ENCODE measurements at regions not wholly inside any gene's neighbourhood (a gene's known extent, or its start where the extent isn't known, plus 50 kb on each side); places are given as distances from the start of the nearest gene placed in this dataset.

DNA sequence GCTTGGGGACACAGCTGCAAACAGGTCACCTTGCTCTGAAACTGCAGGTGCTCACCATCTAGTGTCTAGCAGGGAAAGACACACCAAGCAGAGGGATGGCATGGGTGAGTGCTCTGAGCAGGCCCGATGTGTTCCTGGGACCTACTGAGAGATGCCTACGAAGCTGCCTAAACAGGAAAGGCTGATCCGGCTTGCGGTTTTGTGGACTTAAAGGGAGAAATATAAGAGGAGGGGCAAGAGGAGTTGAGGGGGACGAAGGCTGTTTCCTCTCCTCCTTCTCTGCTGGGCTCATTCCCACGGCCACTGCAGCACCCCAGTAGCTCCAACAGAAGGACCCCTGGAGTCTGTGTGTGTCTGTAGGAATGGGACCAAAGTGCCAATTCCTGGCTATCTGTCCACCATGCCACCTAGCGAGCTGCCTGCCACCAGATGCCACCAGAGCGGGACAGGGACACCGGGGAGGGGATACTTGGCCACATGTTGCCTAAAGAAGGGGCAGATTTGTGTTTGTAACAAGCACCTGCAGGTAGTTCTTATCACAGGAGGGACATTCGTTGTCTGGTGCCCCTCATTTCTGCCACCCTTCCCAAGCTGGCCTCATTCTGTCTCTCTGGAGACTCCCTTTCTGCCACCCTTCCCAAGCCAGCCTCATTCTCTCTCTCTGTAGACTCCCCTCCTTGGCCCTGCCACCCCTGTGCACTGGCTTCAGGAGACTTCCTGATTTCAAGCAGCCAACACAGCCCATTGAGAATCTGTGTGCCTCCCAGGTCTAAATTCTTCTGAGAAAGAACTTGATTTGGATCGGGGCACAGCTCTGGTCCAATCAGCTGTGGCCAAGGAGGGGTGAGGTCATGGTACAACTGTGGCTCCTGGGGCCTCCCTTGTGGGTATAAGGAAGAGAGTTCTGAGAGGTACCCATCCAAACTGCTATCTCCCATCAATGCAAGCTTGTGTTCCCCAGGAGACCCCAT is 221.8 kb downstream of the ANKRD60 start:
- H3K36me3 ChIP-seq (ENCODE audit: insufficient read depth in 1 of 2, low read depth in 1 of 2): no peaks in the 10 kb centered on the region
- DNase-seq (no peak), ATAC-seq (no peak)
- TF ChIP-seq, protein P1, sequence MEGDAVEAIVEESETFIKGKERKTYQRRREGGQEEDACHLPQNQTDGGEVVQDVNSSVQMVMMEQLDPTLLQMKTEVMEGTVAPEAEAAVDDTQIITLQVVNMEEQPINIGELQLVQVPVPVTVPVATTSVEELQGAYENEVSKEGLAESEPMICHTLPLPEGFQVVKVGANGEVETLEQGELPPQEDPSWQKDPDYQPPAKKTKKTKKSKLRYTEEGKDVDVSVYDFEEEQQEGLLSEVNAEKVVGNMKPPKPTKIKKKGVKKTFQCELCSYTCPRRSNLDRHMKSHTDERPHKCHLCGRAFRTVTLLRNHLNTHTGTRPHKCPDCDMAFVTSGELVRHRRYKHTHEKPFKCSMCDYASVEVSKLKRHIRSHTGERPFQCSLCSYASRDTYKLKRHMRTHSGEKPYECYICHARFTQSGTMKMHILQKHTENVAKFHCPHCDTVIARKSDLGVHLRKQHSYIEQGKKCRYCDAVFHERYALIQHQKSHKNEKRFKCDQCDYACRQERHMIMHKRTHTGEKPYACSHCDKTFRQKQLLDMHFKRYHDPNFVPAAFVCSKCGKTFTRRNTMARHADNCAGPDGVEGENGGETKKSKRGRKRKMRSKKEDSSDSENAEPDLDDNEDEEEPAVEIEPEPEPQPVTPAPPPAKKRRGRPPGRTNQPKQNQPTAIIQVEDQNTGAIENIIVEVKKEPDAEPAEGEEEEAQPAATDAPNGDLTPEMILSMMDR (IDR thresholded peaks at IDR 0.05): no peak
- no peaks in the 10 kb centered on the region for H3K9me3 ChIP-seq
- intact Hi-C loops (cut with DNase I): no loop called here
- no peak overlapping the region for H3K4me3 ChIP-seq
- H3K4me1 ChIP-seq: peaks cover 2% of the 10 kb centered on the region
- no peaks in the 10 kb centered on the region for H3K27me3 ChIP-seq (ENCODE audit: insufficient read depth in 3 of 3, low read length in 2 of 3)
- no peak overlapping the region for H3K27ac ChIP-seq
- 92 to 95% (median 93%) methylated on average over 11 of the region's 11 CpGs for WGBS, 3 donors

DNA sequence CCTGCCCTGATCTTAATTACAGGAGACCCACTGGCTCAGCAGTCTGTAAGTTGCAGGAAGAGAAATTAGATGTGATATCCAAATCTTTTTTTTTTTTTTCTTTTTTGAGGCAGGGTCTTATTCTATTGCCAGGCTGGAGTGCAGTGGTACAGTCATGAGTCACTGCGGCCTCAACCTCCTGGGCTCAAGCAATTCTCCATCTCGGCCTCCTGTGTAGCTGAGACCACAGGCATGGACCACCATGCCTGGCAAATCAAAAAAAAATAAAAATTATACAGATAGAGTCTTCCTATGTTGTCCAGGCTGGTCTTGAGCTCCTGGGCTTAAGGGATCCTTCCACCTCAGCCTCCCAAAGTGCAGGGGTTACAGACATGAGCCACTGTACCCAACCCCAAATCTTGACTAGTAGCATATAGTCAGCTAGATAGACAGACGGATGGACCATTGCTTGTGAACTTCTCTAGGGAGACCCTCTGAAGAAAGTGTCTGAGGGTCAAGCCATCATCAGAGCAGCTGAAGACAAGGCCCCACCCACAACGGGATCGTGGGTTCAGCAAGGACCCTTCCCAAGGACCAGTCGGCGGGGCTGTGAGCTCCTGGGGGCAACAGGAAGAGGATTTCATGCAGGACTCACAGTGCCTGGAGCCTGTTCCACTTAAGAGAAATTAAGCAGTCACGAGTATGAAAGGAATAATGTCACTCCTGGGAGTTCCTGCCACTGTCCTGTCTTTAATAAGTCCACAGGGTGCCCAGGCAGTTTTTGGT is 222.7 kb downstream of the ANKRD60 start:
- Histone ChIP-seq H3K9me3 (no peaks in the 10 kb centered on the region), H3K4me1 (peaks cover 10% of the 10 kb centered on the region), H3K36me3 (ENCODE audit: insufficient read depth in 1 of 2, low read depth in 1 of 2) (no peaks in the 10 kb centered on the region), H3K4me3 (no peak overlapping the region), H3K27ac (no peak overlapping the region), H3K27me3 (ENCODE audit: insufficient read depth in 3 of 3, low read length in 2 of 3) (no peaks in the 10 kb centered on the region)
- DNase-seq (no peak), ATAC-seq (no peak)
- intact Hi-C loops (cut with DNase I): no loop called here
- TF ChIP-seq, protein P1 (IDR thresholded peaks at IDR 0.05): no peak
- WGBS, 3 donors: 88 to 90% (median 89%) methylated on average over 8 of the region's 8 CpGs

DNA sequence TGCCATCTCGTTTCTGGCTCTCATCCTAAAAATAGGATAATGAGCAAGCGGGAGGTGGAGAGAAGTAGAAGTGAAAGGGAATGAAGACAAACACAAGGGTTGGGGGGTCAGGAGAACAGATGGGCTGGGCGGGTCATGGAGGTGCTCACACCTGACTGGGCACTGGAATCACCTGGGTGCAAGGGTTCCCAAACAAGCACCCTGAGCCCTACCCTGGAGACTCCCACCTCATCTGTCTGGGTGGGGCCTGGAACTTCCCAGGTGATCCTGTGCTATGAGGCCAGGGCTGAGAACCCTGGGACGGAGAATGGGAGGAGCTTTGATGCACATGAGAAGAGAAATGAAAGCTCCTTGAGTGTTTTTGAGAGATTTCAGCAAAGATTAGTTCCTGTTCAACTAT is 223.6 kb downstream of the ANKRD60 start:
- H3K4me3 ChIP-seq: no peak overlapping the region
- 91 to 94% (median 92%) methylated on average over 4 of the region's 4 CpGs for WGBS, 3 donors
- ATAC-seq (no peak), DNase-seq (no peak)
- no peak overlapping the region for H3K27ac ChIP-seq
- H3K4me1 ChIP-seq: peaks cover 11% of the 10 kb centered on the region
- intact Hi-C loops (cut with DNase I): no loop called here
- no peaks in the 10 kb centered on the region for H3K36me3 ChIP-seq (ENCODE audit: insufficient read depth in 1 of 2, low read depth in 1 of 2)
- TF ChIP-seq, protein P1 (IDR thresholded peaks at IDR 0.05): no peak
- no peaks in the 10 kb centered on the region for H3K27me3 ChIP-seq (ENCODE audit: insufficient read depth in 3 of 3, low read length in 2 of 3)
- no peaks in the 10 kb centered on the region for H3K9me3 ChIP-seq

DNA sequence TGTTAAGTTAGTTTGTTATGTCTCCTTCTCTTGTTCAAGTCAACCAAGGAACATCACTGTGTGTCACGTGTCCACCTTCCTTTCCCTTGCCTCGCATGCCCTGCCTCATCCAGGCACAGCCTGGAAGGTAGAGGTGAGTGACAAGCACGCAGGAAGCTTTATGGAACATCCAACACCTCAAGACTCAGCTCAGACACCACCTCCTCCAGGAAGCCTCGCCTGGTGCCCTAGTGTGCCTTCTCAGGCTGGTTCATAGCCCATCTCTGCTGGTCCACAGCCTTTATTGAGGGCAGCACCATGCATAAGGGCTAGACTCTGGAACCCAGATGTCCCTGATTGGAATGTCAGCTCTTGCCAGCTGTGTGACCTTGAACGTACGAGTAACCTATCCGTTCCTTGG is 224.3 kb downstream of the ANKRD60 start:
- Histone ChIP-seq H3K4me3 (no peak overlapping the region), H3K4me1 (peaks cover 11% of the 10 kb centered on the region), H3K27me3 (ENCODE audit: insufficient read depth in 3 of 3, low read length in 2 of 3) (no peaks in the 10 kb centered on the region), H3K9me3 (no peaks in the 10 kb centered on the region), H3K27ac (no peak overlapping the region), H3K36me3 (ENCODE audit: insufficient read depth in 1 of 2, low read depth in 1 of 2) (no peaks in the 10 kb centered on the region)
- intact Hi-C loops (cut with DNase I): no loop called here
- no peak for ATAC-seq
- TF ChIP-seq, protein P1 (IDR thresholded peaks at IDR 0.05): no peak
- no peak for DNase-seq
- WGBS, 3 donors: 77 to 91% (median 83%) methylated on average over 7 of the region's 7 CpGs

All from psoas muscle (tissue), 7 donors.